MCF 10A (cell line): ENCODE measurements at regions not wholly inside any gene's neighbourhood (a gene's known extent, or its start where the extent isn't known, plus 50 kb on each side); places are given as distances from the start of the nearest gene placed in this dataset.

Experiments
- BruUV-seq: library from RNA; stranded (reverse); fragments of 400-500 nt; replicated peaks from 2 replicates; lab custom pipeline; 2021; lab: Mats Ljungman, UMichigan
- CTCF ChIA-PET: fragments of 300-600 bp; sonication (Branson Sonifier 250); formaldehyde crosslinking; extraction: SDS; loops from one replicate; lab custom pipeline; 2021; ENCODE audit warnings: antibody characterized with exemption, inconsistent platforms; lab: Yijun Ruan, JAX
- POLR2A ChIA-PET: fragments of 300-600, 350-650 bp; sonication (Branson Sonifier 250); formaldehyde crosslinking; extraction: SDS; loops from one replicate; lab custom pipeline; 2020; ENCODE audit warnings: antibody characterized with exemption, inconsistent platforms; lab: Yijun Ruan, JAX
- DNase-seq: peaks from one replicate; pipeline ENCODE4 v3.0.0-alpha.2; 2018; ENCODE audit not compliant: unreplicated experiment
- H3K27ac Mint-ChIP-seq: one replicate; pipeline ENCODE4 v1.8.0; 2022; ENCODE audit warnings: mild to moderate bottlenecking, low read depth, mixed read lengths; ENCODE audit not compliant: unreplicated experiment
- H3K27me3 Mint-ChIP-seq: one replicate; pipeline ENCODE4 v1.8.0; 2022; ENCODE audit warnings: mixed read lengths; ENCODE audit not compliant: insufficient read depth, unreplicated experiment
- H3K36me3 Mint-ChIP-seq: one replicate; pipeline ENCODE4 v1.8.0; 2022; ENCODE audit warnings: mild to moderate bottlenecking, moderate library complexity, mixed read lengths; ENCODE audit not compliant: insufficient read depth, unreplicated experiment
- H3K4me1 Mint-ChIP-seq: one replicate; pipeline ENCODE4 v1.8.0; 2022; ENCODE audit warnings: mixed read lengths; ENCODE audit not compliant: insufficient read depth, unreplicated experiment
- H3K4me3 Mint-ChIP-seq: one replicate; pipeline ENCODE4 v1.8.0; 2022; ENCODE audit warnings: mild to moderate bottlenecking, moderate library complexity, mixed read lengths; ENCODE audit not compliant: unreplicated experiment
- H3K9me3 Mint-ChIP-seq: one replicate; pipeline ENCODE4 v1.8.0; 2022; ENCODE audit warnings: mixed read lengths; ENCODE audit not compliant: unreplicated experiment
- CTCF ChIP-seq: fragments of 200-600 bp; IDR thresholded peaks from one replicate; pipeline ENCODE4 v1.8.0; 2022; ENCODE audit warnings: antibody characterized with exemption, mild to moderate bottlenecking; ENCODE audit not compliant: unreplicated experiment
- intact Hi-C: fragments of 100-400 bp; cut with micrococcal nuclease; formaldehyde crosslinking; loops from 2 replicates; pipeline ENCODE4 v1.14.1; 2022

GRCh38 chr1:191155178-191155577, 677.5 kb upstream of the BRINP3 start:
- H3K9me3 Mint-ChIP-seq: peaks cover 13% of the 10 kb centered on the region
- no peak for DNase-seq
- H3K4me3 Mint-ChIP-seq: no peak overlapping the region
- H3K4me1 Mint-ChIP-seq: no peaks in the 10 kb centered on the region
- TF ChIP-seq CTCF: no peak
- ChIA-PET CTCF (no interaction called here), POLR2A (no interaction called here)
- no peak overlapping the region for H3K27ac Mint-ChIP-seq
- no TSS peak for BruUV-seq
- intact Hi-C loops: loop anchor here (2.0 kb wide), 1 partner anchor 20 kb away; no protein-coding TSS in a partner anchor
- no peaks in the 10 kb centered on the region for H3K36me3 Mint-ChIP-seq
- no peaks in the 10 kb centered on the region for H3K27me3 Mint-ChIP-seq

- no TSS peak for BruUV-seq
- Mint-ChIP-seq H3K4me3 (no peak overlapping the region), H3K9me3 (peaks cover 18% of the 10 kb centered on the region), H3K27ac (no peak overlapping the region), H3K4me1 (no peaks in the 10 kb centered on the region), H3K36me3 (no peaks in the 10 kb centered on the region), H3K27me3 (no peaks in the 10 kb centered on the region)
- ChIA-PET CTCF (no interaction called here), POLR2A (no interaction called here)
- no peak for TF ChIP-seq CTCF
- intact Hi-C loops: no loop called here
- DNase-seq: no peak
Measured at GRCh38 chr1:191160837-191161236, 683.2 kb upstream of the BRINP3 start.

- Mint-ChIP-seq H3K4me3 (no peak overlapping the region), H3K27me3 (no peaks in the 10 kb centered on the region), H3K27ac (no peak overlapping the region), H3K9me3 (peaks cover 14% of the 10 kb centered on the region), H3K4me1 (no peaks in the 10 kb centered on the region), H3K36me3 (no peaks in the 10 kb centered on the region)
- ChIA-PET CTCF (interaction anchor here (0.7 kb wide), 1 partner anchor 299 kb away, joined by 5 read pairs; no protein-coding TSS in a partner anchor), POLR2A (no interaction called here)
- no peak for TF ChIP-seq CTCF
- DNase-seq: no peak
- no TSS peak for BruUV-seq
- intact Hi-C loops: no loop called here
Measured at GRCh38 chr1:191162762-191163161, 685.1 kb upstream of the BRINP3 start.

DNA sequence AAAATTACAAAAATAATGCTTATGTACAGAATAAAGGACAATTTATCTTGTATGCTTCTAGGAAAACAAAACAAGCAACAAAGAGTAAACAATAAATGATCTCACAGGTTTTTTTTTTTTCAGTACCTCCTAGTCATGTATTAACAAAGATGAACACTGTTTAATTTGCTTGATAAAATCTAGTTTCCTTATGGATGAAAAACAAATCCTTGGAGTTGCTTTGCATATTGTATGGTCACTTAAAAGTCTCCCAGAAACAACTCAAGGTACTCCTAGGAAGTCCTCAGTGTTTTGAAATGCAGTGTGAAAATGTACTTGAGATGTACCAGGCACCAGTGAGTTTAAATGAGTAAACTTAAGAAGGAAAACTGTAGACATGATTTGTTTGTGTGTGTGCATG, 686.0 kb upstream of the BRINP3 start:
- TF ChIP-seq CTCF: no peak
- BruUV-seq: no TSS peak
- H3K36me3 Mint-ChIP-seq: no peaks in the 10 kb centered on the region
- intact Hi-C loops: no loop called here
- no peaks in the 10 kb centered on the region for H3K27me3 Mint-ChIP-seq
- H3K9me3 Mint-ChIP-seq: peaks cover 7% of the 10 kb centered on the region
- no peaks in the 10 kb centered on the region for H3K4me1 Mint-ChIP-seq
- no peak overlapping the region for H3K4me3 Mint-ChIP-seq
- CTCF ChIA-PET: no interaction called here
- POLR2A ChIA-PET: no interaction called here
- H3K27ac Mint-ChIP-seq: no peak overlapping the region
- DNase-seq: no peak
